Stimulated activated CD4-positive, alpha-beta T cell treated with anti-CD3 and anti-CD28 coated beads, Interleukin-4, amount 100 ng/mL, for 1 hour (primary cell): ENCODE measurements at regions not wholly inside any gene's neighbourhood (a gene's known extent, or its start where the extent isn't known, plus 50 kb on each side); places are given as distances from the start of the nearest gene placed in this dataset.

Source experiments
- DNase-seq: peaks from one replicate; pipeline ENCODE4 v3.0.0-alpha.2; 2020

DNA sequence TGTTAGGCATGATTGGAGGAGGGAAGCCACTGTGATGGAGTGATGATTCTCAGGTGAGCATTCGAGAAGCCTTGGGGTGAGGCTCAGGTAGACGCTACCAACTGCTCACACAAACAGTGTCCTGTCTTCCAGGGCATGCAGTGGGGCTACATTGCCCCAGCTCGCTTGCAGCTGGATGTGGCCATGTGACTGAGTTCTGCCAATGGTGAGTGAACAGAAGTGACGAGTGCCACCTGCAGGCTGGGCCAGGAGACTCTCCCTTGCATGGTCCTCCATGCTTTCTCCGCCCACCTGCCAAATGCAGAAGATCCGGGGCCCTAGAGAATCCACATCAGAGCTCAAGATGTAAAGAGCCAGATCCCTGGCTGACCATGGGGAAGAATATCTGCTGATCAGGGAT, 195.9 kb downstream of the BCR start:
- DNase-seq, result peak; percentile 31

DNA sequence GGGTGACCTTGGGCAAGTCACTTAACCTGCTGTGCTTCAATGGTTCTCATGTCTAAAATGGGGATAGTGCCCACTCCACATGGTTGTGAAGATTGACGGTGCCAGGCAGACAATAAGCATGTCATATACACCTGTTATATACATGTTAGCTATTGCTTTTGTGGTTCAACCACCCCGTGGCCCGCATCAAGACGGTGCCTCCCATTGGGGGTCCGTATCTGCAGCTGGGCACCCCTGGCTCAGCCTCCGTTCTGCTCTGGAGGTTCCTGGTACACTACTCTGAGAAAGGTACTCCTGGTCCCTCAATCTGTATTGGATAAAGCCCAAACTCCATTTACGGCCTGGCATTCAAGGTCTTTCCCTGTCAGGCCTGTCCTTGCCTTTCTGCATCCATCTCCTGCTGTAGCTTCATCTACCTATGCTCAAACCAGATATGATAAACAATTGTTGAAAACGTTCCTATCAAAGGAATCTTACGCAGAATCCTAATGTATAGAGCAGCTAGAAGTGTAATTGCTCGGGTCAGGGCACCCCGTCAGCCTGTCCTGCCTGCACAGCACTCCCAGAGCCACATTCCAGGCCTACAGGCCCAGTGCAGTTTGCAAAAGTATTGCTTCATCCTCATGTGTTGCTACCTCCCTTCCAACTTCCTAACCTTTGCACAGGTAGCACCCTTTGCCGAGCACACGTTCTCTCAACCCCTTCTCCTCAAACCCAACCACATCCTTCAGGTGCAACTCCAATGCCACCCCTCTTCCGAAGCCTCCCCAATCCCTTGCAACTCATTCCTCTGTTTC, 194.9 kb downstream of the BCR start:
- DNase-seq, result no peak

DNA sequence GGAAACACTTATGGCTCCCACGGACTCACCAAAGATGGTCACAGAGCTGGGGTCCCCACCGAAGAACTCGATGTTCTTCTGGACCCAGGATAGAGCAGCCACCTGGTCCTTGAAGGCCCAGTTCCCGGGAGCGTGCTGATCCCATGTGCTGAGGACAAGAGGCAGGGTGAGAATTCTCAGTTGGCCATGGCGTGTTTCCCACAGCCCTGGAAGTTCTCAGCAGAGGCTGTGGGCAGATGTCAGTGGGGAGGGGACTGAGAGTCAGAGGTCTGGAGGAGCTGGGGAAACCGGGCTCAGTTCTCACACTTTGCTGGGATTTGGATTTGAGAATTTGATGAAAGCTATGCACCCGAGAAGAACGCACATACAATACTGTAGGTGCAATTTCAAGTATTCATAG, 193.3 kb downstream of the BCR start:
- no peak for DNase-seq

DNA sequence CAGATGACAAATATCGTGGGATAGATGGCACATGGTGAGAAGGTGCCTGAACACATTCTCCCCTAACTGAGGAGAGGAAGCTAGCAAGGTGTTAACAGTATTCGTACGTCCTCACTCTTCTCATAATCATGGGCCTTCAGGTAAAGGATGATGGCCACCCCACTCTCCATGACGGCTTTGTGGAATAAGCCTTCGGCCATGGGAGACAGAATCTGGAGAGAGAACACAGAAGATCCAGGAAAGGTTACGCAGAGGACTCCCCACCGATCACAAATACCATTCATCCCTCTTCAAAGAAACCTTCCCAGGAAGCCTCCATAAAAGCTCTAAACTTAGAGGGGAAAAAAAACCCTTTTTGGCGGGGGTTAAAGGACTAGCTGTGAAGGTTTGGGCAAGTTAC, 189.9 kb downstream of the BCR start:
- DNase-seq, result no peak

DNA sequence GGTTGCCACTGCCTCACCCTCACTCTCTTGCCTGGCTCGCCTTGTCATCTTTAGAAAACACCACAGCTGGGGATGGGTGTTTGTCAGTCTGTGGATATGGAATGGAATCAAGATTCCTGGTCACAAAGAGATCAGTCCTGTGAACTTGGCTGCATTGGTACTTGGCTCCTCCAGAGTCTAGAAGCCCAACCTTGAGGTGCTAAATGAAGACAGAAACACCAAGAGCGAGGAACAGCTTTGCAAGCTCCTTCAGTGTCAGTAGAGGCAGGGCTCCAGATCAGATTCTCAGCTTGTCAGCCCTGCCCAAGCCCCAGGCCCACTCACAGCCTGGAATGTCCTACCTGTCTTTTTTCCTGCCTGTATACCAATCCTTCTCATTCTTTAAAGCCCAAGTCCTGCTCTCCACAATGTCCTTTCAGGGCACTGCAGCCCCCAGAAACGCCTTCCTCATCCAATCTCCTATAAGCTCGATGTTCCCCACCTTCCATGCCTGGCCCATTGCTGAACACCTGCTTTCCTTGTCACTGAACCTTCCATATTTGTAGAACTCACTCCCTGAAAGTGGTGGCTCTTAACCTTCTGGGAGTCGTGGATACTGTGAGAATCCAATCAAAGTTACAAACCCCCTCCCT, 188.9 kb downstream of the BCR start:
- DNase-seq, result no peak
